ENCODE measurements at regions not wholly inside any gene's neighbourhood (a gene's known extent, or its start where the extent isn't known, plus 50 kb on each side); places are given as distances from the start of the nearest gene placed in this dataset.

DNA sequence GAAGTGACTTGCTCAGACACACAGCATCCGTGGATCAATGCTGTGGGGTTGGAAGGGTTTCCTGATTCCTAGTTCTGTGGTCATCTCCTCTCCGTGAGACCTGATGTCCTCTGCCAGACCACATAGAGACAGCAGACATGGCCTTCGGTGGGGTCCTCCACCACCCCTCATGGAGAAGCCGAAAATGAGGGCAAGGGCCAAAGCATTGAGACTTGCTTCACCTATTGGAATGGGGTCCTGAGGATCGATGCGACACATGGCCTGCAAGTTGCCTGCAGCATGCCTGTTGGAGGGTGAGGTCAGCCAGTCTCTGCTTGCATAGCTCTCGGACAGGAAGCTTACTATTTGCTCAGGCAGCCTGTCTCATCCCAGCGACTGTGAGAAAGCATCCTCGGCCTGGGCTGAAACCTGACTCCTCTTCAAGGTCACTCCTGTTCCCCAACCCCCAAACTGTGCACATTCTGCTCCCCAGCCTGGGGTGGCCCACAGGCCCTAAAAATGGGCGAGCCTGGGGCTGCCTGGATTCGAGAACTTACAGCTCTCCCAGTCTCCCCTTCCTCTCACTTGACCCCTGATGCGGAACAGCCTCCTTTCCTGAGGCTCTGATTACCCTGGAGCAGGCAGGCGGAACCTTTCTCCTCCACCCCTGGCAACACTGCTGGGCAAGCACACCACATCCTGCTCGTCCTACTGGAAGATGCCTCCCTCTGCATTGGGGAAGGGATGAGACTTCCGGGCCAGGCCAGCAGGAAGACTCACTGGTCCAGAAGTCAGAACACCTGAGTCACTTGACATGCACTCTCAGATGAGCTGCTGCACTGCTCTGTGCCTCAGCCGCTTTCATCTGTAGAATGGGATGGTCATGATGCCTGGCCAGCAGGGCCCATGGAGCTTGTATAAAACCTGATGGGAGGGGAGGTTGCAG, 186.9 kb downstream of the RGS3 start:
- DNase-seq (ENCODE audit: low spot score in 2 of 2), result peak in 1 of 2 donors; percentile 51
- no peak overlapping the region for H3K27ac ChIP-seq
- TF ChIP-seq POLR2A (IDR thresholded peaks at IDR 0.05), result no peak
- TF ChIP-seq, protein P1, sequence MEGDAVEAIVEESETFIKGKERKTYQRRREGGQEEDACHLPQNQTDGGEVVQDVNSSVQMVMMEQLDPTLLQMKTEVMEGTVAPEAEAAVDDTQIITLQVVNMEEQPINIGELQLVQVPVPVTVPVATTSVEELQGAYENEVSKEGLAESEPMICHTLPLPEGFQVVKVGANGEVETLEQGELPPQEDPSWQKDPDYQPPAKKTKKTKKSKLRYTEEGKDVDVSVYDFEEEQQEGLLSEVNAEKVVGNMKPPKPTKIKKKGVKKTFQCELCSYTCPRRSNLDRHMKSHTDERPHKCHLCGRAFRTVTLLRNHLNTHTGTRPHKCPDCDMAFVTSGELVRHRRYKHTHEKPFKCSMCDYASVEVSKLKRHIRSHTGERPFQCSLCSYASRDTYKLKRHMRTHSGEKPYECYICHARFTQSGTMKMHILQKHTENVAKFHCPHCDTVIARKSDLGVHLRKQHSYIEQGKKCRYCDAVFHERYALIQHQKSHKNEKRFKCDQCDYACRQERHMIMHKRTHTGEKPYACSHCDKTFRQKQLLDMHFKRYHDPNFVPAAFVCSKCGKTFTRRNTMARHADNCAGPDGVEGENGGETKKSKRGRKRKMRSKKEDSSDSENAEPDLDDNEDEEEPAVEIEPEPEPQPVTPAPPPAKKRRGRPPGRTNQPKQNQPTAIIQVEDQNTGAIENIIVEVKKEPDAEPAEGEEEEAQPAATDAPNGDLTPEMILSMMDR (IDR thresholded peaks at IDR 0.05), result no peak
- no peak for TF ChIP-seq EP300 (IDR thresholded peaks at IDR 0.05)
- TF ChIP-seq POLR2AphosphoS5 (IDR thresholded peaks at IDR 0.05), result no peak

DNA sequence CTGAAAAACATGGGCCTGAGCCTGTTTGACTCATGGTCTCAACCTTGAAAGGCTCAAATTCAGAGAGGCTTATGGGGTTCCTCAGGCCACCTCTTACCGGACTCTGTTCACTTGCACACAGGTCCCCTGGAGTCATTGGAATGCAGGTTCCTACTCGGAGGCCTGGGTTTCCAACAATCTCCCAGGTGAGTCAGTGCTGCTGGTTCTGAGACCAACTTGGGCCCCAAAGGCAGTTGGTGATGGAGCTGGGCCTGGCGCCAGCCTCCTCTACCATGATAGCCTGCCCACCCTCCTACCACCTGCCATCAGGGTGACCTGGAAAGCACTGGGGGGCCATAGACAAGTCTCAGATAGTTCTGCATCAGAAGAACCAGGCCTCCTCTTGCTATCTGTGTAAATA, 188.4 kb downstream of the RGS3 start:
- Histone ChIP-seq H3K9me3 (no peaks in the 10 kb centered on the region), H3K4me1 (peaks cover 23% of the 10 kb centered on the region), H3K27me3 (no peaks in the 10 kb centered on the region), H3K36me3 (no peaks in the 10 kb centered on the region), H3K27ac (no peak overlapping the region), H3K4me3 (no peak overlapping the region)
- DNase-seq (ENCODE audit: low spot score in 2 of 2), result peak in 1 of 2 donors; percentile 31
- TF ChIP-seq POLR2AphosphoS5 (IDR thresholded peaks at IDR 0.05), result no peak
- TF ChIP-seq EP300 (IDR thresholded peaks at IDR 0.05), result no peak
- WGBS, result 96% methylated on average over 3 of the region's 3 CpGs

More for the DNA sequence above, 186.9 kb downstream of the RGS3 start:
- Histone ChIP-seq H3K4me1 (peaks cover 22% of the 10 kb centered on the region), H3K4me3 (no peak overlapping the region), H3K36me3 (no peaks in the 10 kb centered on the region), H3K9me3 (no peaks in the 10 kb centered on the region), H3K27me3 (no peaks in the 10 kb centered on the region)
- 91% methylated on average over 14 of the region's 16 CpGs for WGBS

DNA sequence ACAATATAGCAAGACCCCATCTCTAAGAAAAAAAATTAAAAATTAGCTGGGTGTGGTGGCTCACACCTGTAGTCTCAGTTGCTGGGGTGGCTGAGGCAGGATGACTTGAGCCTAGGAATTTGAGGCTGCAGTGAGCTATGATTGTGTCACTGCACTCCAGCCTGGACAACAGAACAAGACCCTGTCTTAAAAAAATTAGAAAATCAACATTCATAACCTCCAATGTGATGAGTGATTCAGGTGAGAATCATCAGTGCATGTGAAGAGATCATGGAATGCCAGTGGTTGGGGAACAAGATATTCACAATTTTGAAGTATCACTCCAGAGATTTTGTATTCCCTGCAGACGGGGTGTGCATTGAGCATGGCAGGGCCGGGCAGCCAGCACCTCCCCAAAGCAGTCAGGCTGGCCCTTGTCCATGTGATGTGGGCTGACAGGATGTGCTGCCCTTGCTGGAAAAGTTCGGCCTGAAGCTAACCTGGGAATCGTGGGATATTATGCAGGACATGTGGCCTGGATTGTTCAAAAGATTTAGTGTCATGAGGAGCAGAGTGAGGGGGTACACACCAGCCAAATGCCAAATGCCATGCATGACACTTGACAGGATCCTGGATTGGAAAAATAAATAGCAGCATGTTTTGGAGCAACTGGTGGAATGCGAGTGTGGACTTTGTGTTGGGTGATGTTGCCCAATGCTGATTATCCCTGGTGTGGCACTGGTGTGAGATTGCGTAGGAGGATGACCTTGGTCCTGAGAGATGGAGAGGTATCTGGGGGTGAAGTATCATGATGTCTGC, 189.0 kb downstream of the RGS3 start:
- no peaks in the 10 kb centered on the region for H3K36me3 ChIP-seq
- H3K4me1 ChIP-seq, result peaks cover 23% of the 10 kb centered on the region
- DNase-seq (ENCODE audit: low spot score in 2 of 2), result peak in 1 of 2 donors; percentile 39
- H3K9me3 ChIP-seq, result no peaks in the 10 kb centered on the region
- no peak overlapping the region for H3K27ac ChIP-seq
- 77% methylated on average over 6 of the region's 6 CpGs for WGBS
- H3K4me3 ChIP-seq, result no peak overlapping the region
- H3K27me3 ChIP-seq, result no peaks in the 10 kb centered on the region
- TF ChIP-seq EP300 (IDR thresholded peaks at IDR 0.05) (no peak), POLR2A (IDR thresholded peaks at IDR 0.05) (no peak), POLR2AphosphoS5 (IDR thresholded peaks at IDR 0.05) (no peak)
- TF ChIP-seq, protein P1 (IDR thresholded peaks at IDR 0.05), result no peak

DNA sequence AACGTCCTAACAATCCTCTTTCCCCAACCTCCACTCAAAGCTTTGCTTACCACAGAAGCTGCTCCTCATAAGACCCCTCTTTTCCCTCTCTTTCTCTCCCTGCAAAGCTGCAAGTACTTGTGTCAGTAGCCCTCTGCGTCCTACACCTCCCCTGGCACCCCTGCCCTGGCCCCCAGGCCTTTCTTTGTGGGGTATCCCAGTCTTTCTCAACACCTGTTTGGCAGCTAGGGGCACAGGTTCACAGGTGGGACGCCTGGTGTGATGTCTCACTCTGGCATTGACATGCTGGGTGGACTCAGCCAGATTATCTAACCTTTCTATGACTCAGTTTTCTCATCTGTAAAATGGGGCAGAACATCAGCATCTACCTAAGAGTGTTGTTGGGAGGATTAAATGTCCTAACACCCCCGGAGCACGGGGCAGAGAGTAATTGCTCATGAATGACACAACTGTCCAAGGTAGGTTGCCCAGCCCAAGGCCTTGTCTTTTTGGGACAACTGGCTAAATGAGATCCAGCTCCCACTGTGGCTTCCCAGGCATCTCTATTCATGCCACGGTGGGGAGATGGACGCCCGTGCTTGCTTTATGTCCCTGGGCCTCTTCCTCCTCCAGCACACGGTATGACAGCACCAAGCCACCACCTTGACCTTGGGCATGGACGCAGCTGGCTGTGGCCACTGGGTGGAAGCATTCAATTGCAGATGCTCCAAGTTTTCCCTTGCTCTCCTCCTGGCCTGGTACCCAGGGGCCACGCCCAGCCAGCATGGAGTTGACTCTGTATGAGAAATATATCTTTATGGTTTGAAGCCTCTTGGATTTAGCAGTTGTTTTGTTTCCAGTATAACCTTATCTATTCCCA, 190.4 kb downstream of the RGS3 start:
- DNase-seq (ENCODE audit: low spot score in 2 of 2), result peak; percentile 50 to 68
- TF ChIP-seq POLR2A (IDR thresholded peaks at IDR 0.05), result no peak
- TF ChIP-seq, protein P1 (IDR thresholded peaks at IDR 0.05), result no peak
- no peak for TF ChIP-seq EP300 (IDR thresholded peaks at IDR 0.05)
- TF ChIP-seq POLR2AphosphoS5 (IDR thresholded peaks at IDR 0.05), result no peak
- no peaks in the 10 kb centered on the region for H3K36me3 ChIP-seq
- H3K4me1 ChIP-seq, result peaks cover 18% of the 10 kb centered on the region
- H3K27ac ChIP-seq, result no peak overlapping the region
- no peaks in the 10 kb centered on the region for H3K9me3 ChIP-seq
- WGBS, result 77% methylated on average over 11 of the region's 11 CpGs
- H3K27me3 ChIP-seq, result no peaks in the 10 kb centered on the region
- no peak overlapping the region for H3K4me3 ChIP-seq

Data from suprapubic skin (tissue), 4 donors.